Skeletal muscle cell (primary cell): ENCODE measurements at regions not wholly inside any gene's neighbourhood (a gene's known extent, or its start where the extent isn't known, plus 50 kb on each side); places are given as distances from the start of the nearest gene placed in this dataset.

Experiments used
- DNase-seq: peaks from one replicate; pipeline ENCODE4 v3.0.0-alpha.2; 2010; ENCODE audit warnings: low read depth
- H3K4me3 ChIP-seq: 2 replicates; pipeline ENCODE4 v1.5.1; 2011; ENCODE audit warnings: low read depth, mild to moderate bottlenecking, control low read depth, low read length, moderate library complexity

DNA sequence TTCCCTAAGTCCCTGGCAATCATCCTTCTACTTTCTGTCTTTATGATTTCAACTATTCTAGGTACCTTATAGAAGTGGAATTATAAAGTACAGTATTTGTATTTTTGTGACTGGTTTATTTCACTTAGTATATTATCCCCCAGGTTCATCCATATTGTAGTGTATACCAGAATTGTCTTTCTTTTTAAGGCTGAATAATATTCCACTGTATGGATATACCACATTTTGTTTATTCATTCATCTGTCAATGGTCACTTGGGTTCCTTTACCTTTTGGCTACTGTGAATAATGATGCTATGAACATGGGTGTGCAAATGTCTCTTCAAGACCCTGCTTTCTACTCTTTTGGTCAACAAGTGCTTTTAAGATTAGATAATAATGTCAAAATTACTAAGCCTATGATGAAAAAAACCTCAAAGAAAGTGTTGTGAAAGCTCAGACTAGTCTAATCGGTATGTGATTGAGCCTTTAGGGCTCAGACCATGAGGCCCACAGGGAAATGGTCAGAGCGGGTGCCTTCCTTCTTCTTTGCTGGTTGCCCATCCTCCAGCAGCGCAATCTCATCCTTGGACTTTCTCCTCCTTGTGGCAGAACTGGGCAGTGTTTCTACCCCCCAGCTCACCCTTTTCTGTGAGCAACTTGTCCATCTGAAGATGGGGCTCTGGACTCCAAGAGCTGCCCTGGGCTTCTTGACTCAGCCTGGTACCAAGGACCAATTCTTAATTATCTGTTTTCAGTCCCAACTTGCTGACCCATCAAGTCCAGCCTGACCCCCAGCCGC is 105.4 kb downstream of the TTC8 start:
- no peak overlapping the region for H3K4me3 ChIP-seq
- no peak for DNase-seq

DNA sequence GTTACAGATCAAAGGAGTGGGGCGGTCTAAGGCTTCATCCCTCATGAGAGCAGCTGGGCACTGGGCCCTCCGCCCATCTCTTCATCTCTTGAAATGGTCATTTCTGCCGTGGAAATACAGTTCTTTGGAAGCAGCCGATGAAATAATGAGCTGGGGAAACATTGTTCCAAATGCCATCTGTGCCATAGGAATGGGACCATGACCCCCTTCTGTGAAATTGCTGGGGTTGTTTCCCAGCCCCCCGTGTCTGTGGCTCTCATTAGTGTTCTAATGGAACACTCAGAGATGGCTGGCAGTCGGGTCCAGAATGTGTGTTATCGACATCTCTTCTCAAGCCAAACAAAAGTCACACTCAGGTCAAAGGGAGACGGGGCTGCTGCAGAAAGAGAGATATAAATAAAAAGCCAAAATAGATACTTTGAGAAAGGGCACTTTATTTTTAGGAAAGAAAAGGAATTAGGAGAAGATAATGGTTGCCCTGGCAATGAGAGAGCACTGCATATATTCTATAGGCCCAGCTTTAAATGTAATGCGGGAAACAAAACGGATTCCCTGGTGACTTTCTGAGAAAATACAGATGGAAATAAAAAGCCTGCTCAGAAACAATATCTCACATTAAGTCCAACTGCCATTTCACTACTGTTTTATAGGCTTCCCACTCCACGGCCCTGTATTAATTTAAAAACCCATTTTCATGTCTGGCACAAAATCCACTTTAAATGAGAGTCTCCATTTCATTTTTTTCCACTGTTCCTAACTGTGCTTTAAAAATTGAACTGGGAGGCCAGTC is 107.1 kb downstream of the TTC8 start:
- no peak for DNase-seq

DNA sequence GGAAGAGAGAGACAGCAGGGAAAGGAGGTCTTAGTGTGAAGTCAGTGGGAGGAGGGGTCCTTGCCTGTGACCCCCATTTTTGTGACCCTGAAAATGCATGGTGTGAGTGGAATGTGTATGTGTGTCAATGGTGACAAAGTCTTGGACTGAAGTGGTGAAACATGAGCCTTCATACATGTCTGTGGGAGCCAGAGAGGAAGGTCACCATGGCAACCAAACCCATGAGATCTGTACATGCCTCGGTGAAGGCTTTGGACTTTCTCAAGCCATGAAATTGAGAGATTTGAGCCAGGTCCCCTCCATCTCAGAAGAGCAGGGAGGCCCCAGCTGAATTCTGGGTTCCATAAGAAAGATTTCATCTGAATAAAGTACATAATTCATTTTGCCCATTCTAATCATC is 108.7 kb downstream of the TTC8 start:
- DNase-seq, result no peak
- no peak overlapping the region for H3K4me3 ChIP-seq

More for the DNA sequence above, 107.1 kb downstream of the TTC8 start:
- H3K4me3 ChIP-seq, result no peak overlapping the region

DNA sequence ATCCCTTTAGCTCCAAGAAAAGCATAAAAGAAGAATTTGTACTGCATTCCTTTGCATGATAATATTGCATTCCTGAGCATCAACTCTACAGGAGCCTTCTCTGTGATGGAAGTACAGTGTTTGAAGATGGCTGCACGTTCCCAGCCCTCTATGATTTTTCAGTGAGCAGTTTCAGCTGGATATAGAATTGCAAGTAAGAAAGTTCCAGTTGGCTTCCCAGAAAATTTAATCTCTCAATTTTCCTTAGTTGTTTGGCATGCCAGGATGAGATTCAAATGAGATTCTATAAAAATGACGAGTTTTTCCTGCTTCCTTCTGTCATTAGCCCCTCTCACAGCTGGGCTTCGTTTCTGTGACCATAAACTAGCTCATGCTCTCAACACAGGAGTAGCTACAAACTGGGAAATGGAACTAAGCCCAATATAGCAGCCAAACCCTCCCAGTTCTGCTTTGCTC is 109.9 kb downstream of the TTC8 start:
- no peak for DNase-seq
- H3K4me3 ChIP-seq, result no peak overlapping the region

DNA sequence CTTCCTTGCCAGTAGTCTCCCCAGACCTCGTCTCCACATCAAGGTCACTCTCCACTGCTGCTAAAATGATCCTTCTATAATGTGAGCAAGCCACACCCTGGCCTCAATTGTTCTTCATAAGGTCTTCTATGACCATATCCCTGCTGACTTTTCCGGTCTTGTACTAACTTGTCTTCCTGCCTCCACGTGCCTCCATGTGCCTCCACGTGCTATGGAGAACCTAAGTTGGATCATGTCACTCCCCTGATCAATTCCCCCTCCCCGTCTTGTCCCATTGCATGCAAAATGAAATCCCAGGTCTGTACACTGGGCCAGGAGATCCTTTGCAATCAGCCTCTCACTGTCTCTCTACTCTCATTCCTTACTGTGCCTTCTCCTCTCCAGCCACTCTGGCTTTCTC is 110.6 kb downstream of the TTC8 start:
- no peak for DNase-seq
- H3K4me3 ChIP-seq, result no peak overlapping the region

DNA sequence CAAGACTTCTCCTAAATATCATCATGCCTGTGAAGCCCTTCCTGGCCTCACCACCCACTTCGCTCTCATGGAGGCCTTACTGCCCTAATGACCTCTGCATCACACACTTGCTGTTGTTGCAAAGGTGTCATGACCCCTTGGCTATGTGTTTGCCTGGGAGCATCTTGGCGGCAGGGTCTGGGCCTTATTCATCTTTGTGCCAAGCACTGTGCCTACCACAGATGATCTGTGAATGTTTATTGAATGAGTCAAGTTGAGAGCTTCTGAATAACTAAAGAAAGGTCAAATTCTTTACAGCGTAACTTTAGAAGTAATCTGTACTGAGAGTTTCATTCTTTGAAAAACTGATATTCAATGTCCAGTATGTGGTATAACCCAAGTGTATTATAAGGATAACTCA is 113.3 kb downstream of the TTC8 start:
- no peak overlapping the region for H3K4me3 ChIP-seq
- no peak for DNase-seq

DNA sequence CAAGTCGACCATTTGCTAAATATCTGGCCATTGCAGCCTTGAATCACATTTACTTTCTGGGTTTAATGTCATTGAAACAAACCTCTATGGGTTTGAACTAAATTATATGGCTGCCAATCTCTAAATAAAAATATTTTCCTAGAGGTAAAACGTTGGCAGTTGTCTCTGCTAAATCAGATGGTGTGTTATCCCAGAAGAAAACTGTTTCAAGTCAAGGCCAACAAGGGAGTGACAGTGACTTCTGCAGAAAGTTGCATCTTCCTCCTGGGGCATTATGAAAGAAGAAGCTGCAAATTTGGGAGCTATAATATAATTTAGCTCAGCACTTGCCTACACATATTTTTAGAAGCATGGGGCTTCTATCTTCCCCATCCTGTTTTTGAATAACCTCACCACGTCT is 116.2 kb downstream of the TTC8 start:
- no peak overlapping the region for H3K4me3 ChIP-seq
- no peak for DNase-seq

DNA sequence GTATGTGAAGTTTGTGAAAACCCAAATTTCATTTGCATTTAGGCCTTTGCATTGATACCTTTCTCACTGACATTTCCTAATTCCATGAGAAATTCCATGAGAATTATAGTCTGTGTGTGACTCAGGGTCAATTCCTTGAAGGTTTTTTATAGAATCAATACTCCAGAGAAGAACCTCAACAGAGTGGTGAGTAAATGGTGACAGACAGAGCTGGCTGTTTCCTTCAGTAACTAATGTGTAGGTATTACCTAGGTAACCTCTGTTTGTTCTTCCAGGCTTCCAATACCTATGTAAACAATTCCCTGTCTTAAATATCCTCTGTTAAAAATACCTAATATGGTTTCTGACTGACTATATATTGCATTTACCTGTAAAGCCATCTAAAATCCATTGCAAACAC is 117.0 kb downstream of the TTC8 start:
- no peak overlapping the region for H3K4me3 ChIP-seq
- DNase-seq, result no peak

DNA sequence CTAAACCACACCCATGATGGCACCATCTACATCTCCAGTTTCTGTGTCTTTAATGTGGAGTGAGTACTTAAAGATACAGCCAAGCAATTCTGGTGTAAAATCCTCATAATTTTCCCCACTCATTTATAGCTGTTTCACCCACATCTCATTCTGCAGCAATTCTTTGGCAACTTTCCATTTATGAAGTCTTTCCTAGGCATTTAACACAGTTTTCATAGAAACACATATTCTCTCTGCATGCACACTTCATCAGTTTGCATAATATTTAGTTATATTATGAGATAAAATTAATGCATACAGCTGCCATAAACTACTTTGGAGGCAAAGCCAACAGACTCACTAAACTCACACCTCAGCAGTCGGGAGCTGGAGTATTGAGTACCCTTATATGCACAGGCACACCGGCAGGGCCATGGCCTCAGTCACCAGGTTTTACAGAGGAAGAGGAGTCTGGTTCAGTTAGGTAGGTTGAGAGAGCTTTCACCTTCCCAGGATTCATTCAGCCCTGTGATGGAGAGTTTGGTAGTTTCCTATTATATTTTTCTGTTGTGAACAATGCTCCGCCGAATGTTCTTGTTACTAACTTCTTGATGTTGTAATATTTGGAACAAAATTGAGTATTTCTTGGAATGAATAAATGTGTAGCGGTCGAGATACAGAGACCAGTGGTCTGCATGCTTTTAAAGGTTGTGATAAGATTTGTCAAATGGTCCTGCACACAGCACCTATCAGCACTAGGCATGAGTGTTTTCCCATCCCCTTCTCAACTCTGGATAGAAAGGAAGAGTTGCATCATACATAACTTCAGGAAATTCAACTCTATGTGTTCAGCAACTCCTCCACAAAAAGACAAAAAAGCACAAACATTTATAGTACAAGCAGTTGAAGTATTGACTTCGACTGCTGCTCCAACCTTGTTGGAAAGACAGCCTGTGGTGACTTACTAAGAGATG is 123.5 kb downstream of the TTC8 start:
- no peak overlapping the region for H3K4me3 ChIP-seq
- no peak for DNase-seq

DNA sequence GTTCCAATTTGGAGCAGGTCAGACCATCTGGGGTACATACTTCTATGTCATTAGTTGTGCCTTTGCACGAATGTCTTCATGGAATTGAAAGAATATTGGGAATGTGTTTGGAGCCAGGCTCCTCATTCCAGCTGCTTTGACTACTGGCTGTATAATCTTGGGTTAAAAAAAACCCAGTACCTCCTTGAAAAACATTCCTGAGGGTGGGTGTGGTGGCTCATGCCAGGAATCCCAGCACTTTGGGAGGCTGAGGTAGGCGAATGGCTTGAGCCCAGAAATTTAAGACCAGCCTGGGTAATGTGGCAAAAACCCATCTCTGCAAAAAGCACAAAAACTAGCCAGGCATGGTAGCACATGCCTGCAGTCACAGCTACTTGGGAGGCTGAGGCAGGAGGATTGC is 125.6 kb downstream of the TTC8 start:
- H3K4me3 ChIP-seq, result no peak overlapping the region
- DNase-seq, result no peak

DNA sequence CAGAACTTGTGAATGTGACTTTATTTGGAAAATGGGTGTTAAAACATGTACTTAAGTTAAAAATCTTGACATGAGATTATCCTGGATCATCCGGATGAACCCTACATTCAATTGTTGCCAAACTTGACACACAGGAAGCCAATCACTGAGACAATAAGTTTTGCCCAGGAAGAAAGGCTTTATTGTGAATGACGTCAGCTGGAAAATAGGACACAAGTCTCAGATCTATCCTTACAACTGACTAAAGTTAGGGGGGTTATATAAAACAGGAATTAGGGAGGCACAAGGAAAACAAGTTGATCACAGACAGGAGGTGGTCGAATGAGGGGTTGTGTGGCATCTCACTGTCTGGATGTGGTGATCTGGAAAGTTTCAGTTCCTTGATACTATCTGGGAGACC is 126.9 kb downstream of the TTC8 start:
- DNase-seq, result no peak

DNA sequence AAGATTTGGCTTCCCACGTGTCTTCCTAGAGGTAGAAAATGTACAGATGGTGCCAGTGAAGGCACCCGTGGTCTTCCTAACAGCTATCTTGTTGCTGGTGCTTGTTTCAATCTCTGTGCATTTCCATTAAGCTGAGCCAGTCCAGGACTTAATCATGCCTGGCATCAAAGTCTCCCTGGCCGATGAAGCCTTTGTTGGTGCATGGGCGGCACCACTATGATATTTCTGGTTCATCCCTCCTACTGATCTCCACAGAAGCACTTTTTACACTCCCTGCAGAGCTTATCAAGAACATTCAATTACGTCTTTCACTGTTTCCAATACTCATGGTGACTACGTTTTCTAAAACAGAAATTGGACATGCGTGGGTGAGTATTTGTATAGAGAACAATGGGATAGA is 128.4 kb downstream of the TTC8 start:
- DNase-seq, result no peak

More for the DNA sequence above, 126.9 kb downstream of the TTC8 start:
- no peak overlapping the region for H3K4me3 ChIP-seq

DNA sequence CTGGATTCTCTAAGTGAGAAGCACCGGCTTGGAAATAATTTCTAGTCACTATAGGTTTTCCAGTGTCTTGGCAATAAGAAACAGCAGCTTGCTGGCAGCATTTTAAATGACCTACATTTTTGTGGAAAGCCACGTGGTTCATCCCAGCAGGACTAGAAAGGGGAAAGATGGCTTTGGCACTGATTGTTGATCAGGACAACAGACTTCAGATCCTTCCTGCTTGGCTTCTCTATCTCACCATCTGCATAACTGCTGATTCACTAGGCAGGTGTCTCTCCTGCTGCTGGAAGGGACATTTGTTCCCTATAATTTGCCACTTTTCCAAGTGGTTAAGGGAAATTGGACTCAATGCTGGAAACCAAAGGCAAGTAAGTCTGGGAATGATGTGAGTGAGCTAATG is 131.0 kb downstream of the TTC8 start:
- no peak overlapping the region for H3K4me3 ChIP-seq
- no peak for DNase-seq

More for the DNA sequence above, 128.4 kb downstream of the TTC8 start:
- H3K4me3 ChIP-seq, result no peak overlapping the region

DNA sequence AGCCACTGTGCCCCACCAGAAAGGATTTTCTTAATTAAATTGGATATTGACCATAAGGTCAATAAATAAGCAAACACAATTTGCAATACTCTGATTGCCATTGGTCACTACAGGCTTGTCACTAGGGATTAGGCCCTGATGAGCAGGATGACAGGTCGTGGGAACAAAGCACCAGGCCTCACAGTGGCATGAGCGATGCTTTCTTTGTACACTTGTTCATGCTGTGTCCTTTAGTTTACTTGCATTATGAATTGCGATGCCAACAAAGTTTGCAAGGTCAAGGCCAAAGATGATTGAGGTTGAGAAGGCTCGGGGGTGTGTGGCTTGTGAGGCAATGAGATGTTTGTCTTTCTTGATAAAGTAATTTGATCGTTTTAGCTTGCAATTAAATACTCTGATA is 136.0 kb downstream of the TTC8 start:
- no peak overlapping the region for H3K4me3 ChIP-seq
- DNase-seq, result no peak

DNA sequence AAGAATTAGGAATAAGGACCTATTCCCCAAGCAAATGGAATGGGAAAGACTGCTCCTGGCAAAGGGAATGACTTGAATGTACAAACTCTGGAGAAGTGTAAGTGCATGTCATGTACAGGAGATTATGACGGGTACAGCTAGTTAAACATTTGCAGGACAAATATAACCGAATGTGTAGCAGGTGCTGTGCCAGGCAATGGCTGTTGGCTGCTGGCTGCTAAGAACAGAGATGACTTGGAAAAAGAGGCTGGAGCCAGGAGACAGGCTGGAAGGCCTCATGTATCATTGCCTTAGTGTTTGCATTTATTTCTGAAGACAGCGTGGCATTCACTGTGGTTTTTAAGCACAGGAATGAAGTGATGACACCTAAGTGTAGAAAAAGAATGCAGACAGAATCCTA is 136.8 kb downstream of the TTC8 start:
- no peak overlapping the region for H3K4me3 ChIP-seq
- DNase-seq, result no peak

DNA sequence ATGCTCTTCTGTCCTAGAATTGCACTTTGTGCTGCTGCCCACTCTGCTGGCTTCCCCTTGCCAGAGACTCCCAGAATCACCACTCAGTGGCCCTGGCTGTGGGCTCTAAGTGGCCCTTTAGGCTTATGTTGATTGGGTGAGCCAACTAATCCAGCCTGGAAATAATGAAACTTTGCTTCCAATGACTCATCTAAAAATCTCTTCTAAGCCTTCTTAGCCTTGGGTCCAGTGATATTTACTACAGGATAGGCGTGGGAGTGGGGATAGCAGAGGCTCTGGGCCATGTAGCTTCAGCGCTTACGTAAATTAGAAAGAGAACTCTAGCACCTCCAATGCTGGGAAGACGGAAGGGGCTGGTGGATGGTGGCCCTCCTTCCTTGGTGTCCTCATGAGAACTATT is 137.9 kb downstream of the TTC8 start:
- DNase-seq, result no peak
- H3K4me3 ChIP-seq, result no peak overlapping the region

DNA sequence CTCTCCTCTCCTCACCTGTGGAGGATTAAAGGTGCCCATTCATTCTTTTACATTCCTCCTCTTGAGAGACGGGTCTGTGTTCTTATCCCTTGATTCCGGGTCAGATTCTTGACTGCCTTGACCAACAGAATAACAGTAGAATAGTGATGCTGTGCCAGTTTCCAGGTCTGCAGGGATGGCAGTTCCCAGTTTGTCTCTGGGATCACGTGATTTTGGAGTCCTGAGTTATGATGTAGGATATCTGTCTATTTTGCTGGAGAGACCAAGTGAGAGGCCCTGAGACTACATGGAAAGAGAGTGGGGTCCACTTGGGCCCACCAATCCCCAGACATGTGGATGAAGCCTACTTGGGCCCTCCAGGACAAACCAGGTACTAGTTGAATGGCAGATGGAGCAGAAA is 142.8 kb downstream of the TTC8 start:
- no peak for DNase-seq
- H3K4me3 ChIP-seq, result no peak overlapping the region

DNA sequence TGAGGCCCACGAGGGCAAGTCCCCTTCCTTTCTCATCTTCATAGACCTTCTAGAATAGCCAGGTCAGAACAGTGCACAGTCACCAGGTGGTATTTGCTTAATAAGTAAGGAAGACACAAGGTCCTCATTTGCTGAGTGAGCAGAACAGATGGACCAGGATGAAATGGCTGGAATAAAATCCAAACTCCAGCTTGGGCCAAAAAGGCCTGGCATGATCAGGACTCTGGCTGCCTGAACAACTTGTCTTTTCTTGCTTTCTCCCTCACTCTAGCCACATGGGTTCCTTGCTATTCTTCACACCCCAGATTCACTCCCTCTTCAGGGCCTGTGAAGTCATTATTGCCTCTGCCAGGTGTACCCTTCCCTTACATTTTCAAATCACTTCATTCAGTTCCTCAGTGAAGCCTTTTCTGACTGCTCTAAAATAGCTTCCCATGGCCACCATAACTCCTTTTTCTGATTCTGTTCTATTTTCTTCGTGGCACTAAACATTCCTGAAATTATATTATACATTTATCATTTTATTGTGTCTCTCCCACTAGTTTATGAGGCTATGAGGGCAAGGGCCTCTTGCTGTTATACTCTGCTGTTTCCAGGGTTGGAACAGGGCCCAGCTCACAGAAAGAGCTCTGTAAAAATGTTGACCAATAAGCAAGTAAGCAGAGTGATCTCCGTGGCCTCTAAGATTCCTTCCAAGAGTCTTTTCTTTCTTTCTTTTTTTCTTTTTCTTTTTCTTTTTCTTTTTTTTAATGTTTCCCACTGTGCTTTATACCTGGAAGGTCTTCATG is 150.8 kb downstream of the TTC8 start:
- no peak for DNase-seq
- H3K4me3 ChIP-seq, result no peak overlapping the region

DNA sequence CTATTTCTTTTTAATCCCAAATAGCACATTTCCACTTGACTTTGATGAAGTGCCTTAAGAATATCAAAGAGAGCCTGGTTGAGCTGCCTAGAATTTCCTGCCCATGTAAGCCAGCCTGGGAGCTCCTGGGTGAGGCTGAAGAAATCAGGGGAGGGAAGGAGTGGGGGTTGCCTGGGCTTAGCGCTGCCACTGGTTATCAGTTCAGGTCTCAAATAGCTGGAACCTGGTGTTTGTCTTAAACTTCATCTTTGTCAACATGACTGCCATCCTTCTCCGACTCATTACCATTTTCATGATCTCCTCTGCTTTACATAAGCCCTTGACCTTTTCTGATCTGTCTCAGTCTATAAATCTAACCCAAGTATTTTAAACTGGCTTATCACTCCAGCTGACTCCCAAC is 151.5 kb downstream of the TTC8 start:
- no peak for DNase-seq
- no peak overlapping the region for H3K4me3 ChIP-seq
